ENCODE measurements at regions not wholly inside any gene's neighbourhood (a gene's known extent, or its start where the extent isn't known, plus 50 kb on each side); places are given as distances from the start of the nearest gene placed in this dataset.
"Not testable (repeated sequence)": the region's sequence is repeated elsewhere in the genome, so short reads cannot be mapped to it uniquely, and the experiment has no call there.

GRCh38 chr2:91559269-91559668, 2867.8 kb downstream of the RPIA start:
- H3K4me3 Mint-ChIP-seq; intact Hi-C loops (cut with micrococcal nuclease); DNase-seq (ENCODE audit: low spot score); H3K9me3 Mint-ChIP-seq; H3K4me1 Mint-ChIP-seq (ENCODE audit: low read depth); H3K27ac Mint-ChIP-seq; H3K27me3 Mint-ChIP-seq (ENCODE audit: insufficient read depth); H3K36me3 Mint-ChIP-seq (ENCODE audit: low read depth): not testable (repeated sequence)

DNA sequence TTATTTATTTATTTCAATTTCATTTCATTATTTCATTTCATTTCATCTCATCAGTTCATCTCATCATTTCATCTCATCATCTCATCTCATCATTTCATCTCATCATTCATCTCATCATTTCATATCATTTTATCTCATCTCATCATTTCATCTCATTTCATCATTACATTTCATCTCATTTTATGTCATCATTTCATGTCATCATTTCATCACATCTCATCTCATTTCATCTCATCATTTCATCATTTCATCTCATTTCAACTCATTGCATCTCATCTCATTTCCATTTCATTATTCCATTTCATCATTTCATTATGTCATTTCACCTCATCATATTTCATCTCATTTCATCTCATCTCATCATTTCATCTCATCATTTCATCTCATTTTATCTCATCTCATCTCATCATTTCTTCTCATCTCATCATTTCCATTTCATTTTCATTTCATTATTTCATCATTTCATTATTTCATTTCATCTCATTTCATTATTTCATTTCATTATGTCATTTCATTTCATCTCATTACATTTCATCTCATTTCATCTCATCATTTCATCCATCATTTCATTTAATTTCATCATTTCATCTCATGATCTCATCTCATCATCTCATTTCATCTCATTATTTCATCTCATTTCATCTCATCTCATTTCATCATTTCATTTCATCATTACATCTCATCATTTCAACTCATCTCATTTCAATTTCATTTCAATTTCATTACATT, 2868.6 kb downstream of the RPIA start:
- H3K27ac Mint-ChIP-seq; intact Hi-C loops (cut with micrococcal nuclease); H3K4me3 Mint-ChIP-seq; H3K4me1 Mint-ChIP-seq (ENCODE audit: low read depth); DNase-seq (ENCODE audit: low spot score); H3K9me3 Mint-ChIP-seq; H3K27me3 Mint-ChIP-seq (ENCODE audit: insufficient read depth); H3K36me3 Mint-ChIP-seq (ENCODE audit: low read depth): not testable (repeated sequence)

DNA sequence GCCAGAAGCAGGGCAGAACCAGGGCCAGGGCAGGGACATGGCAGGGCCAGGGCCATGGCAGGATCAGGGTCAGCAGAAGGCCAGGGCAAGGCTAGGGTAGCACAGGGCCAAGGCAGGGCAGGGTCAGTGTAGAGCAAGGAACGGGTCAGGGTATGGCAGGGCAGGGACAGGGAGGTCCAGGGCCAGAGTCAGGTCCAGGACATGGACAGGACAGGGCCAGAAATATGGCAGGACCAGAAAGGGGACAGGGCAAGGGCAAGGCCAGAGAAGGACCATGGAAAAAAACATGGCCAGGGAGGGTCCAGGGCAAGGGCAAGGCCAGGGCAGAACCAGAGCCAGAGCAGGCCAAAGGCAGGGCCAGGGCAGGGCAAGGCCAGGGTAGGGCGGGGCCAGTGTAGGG, 2870.7 kb downstream of the RPIA start:
- H3K27me3 Mint-ChIP-seq (ENCODE audit: insufficient read depth); H3K36me3 Mint-ChIP-seq (ENCODE audit: low read depth); H3K4me3 Mint-ChIP-seq; H3K27ac Mint-ChIP-seq; H3K4me1 Mint-ChIP-seq (ENCODE audit: low read depth); intact Hi-C loops (cut with micrococcal nuclease); H3K9me3 Mint-ChIP-seq; DNase-seq (ENCODE audit: low spot score): not testable (repeated sequence)

DNA sequence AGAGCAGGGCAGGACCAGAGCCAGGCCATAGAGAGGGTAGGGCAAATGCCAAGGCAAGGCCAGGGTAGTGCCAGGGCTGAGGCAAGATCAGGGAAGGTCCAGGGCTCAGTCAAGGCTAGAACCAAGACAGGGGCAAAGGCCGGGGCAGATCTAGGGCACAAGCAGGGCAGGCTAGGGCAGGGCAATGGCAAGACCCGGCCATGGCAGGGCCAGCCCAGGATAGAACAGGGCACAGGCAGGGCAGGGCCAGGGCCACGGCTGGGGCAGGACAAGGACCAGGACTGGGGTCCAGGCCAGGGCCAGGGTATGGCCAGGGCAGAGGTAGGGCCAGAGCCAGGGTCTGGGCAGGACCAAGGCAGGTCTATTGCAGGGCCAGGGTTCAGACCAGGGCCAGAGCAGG, 2873.2 kb downstream of the RPIA start:
- H3K27ac Mint-ChIP-seq; intact Hi-C loops (cut with micrococcal nuclease); DNase-seq (ENCODE audit: low spot score); H3K4me3 Mint-ChIP-seq; H3K9me3 Mint-ChIP-seq; H3K4me1 Mint-ChIP-seq (ENCODE audit: low read depth); H3K36me3 Mint-ChIP-seq (ENCODE audit: low read depth); H3K27me3 Mint-ChIP-seq (ENCODE audit: insufficient read depth): not testable (repeated sequence)

GRCh38 chr2:91565689-91566430, 2874.4 kb downstream of the RPIA start:
- H3K4me3 Mint-ChIP-seq; DNase-seq (ENCODE audit: low spot score); H3K36me3 Mint-ChIP-seq (ENCODE audit: low read depth); H3K4me1 Mint-ChIP-seq (ENCODE audit: low read depth); H3K27ac Mint-ChIP-seq; H3K27me3 Mint-ChIP-seq (ENCODE audit: insufficient read depth); H3K9me3 Mint-ChIP-seq; intact Hi-C loops (cut with micrococcal nuclease): not testable (repeated sequence)

DNA sequence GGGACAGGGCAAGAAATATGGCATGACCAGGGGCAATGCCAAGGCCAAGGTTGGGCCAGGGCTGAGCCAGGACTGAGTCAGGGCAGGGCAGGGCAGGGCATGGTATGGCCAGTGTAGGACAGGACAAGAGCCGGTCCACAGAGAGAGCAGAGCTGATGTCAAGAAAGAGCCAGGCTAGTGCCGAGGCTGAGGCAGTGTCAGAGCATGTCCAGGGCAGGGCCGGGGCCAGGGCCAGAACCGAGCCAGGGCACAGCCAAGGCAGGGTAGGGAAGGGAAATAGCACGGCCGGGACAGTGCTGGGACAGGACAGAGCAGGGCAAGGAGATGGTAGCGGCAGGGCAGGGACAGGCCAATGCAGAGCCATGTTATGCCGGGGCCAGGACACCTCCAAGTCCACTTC, 2875.1 kb downstream of the RPIA start:
- H3K4me1 Mint-ChIP-seq (ENCODE audit: low read depth); intact Hi-C loops (cut with micrococcal nuclease); DNase-seq (ENCODE audit: low spot score); H3K9me3 Mint-ChIP-seq; H3K36me3 Mint-ChIP-seq (ENCODE audit: low read depth); H3K27ac Mint-ChIP-seq; H3K4me3 Mint-ChIP-seq; H3K27me3 Mint-ChIP-seq (ENCODE audit: insufficient read depth): not testable (repeated sequence)

DNA sequence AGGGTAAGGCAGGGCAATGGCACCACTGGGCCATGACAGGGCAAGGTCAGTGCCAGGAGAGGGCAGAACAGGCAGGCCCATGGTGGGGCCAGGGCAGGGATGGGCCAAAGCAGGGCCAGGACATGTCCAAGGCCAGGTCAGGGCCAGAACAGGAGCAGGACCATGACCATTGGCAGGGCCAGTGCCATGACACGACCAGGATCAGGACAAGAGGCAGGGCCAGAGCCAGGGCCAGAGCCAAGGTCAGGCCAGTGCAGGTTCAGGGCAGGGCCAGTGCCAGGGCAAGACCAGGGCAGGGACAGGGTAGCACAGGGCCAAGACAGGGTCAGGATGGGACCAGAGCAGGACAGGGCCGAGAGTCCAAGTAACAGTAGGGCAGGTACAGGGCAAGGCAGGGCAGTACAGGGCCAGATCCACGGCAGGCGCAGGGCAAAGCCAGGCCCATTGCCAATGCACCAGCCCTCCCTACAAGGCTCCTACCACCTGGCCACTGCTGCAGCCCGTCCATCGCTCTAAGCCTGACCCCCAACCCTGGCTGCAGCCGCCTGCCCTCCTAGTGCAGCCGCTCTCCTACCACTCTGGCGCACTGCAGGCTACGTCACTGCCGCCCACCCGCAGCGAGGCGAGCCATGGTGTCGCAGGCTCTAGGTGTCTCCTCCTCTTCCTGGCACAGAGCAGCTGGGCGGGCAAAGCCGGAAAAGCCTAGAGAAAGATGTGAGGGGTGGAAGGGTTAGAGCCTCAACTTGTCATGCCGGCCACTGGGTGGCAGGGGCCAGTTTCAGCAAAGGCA, 2876.3 kb downstream of the RPIA start:
- H3K27me3 Mint-ChIP-seq (ENCODE audit: insufficient read depth); H3K4me1 Mint-ChIP-seq (ENCODE audit: low read depth); H3K9me3 Mint-ChIP-seq; H3K27ac Mint-ChIP-seq; H3K36me3 Mint-ChIP-seq (ENCODE audit: low read depth); DNase-seq (ENCODE audit: low spot score); H3K4me3 Mint-ChIP-seq; intact Hi-C loops (cut with micrococcal nuclease): not testable (repeated sequence)

DNA sequence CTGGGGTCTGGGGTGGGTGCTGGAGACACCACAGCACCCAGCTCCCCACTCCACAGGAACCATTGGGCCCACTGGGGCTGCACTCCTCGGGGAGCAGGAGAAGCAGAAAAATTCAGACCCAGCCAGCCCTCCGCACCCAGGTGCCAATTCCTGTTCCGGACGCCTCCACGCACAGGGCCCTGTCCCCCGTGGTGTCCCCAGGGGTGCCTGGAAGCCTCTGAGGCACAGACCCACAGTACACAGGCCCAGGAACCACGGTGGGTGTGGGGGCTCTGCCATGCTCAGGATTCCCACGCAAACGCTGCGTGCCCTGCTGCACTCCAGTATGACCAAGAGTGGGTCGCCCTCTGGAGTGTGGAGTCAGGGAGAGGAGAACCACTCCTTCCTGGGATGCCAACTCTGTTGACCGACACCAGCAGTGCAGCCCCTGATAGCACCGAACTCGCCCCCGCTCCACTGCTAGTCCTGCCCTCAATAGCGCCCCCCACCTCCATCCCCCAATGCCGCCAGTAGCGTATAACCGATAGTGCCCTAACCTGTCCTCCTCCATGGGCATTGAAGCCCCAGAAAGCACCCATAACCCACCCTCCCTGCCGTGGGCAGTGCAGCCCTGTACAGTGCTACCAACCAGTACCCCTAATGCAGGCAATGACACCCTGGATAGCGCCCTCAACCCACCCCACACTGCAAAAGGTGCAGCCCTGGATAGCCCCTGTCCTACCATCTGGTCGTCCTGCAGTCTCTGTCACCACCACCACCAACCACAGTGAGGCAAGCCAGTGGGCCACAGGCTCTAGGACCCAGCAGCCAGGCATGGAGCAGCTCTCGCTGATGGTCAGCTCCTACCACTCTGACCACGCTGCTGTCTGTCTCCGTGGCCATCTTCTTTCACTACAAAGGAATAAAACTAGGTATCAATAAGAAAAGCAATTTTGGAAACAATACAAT, 2877.2 kb downstream of the RPIA start:
- H3K9me3 Mint-ChIP-seq; DNase-seq (ENCODE audit: low spot score); H3K4me3 Mint-ChIP-seq; H3K4me1 Mint-ChIP-seq (ENCODE audit: low read depth); H3K36me3 Mint-ChIP-seq (ENCODE audit: low read depth); intact Hi-C loops (cut with micrococcal nuclease); H3K27ac Mint-ChIP-seq; H3K27me3 Mint-ChIP-seq (ENCODE audit: insufficient read depth): not testable (repeated sequence)

GRCh38 chr2:91571239-91571923, 2879.9 kb downstream of the RPIA start:
- H3K4me1 Mint-ChIP-seq (ENCODE audit: low read depth); H3K9me3 Mint-ChIP-seq; DNase-seq (ENCODE audit: low spot score); intact Hi-C loops (cut with micrococcal nuclease); H3K27me3 Mint-ChIP-seq (ENCODE audit: insufficient read depth); H3K36me3 Mint-ChIP-seq (ENCODE audit: low read depth); H3K4me3 Mint-ChIP-seq; H3K27ac Mint-ChIP-seq: not testable (repeated sequence)

DNA sequence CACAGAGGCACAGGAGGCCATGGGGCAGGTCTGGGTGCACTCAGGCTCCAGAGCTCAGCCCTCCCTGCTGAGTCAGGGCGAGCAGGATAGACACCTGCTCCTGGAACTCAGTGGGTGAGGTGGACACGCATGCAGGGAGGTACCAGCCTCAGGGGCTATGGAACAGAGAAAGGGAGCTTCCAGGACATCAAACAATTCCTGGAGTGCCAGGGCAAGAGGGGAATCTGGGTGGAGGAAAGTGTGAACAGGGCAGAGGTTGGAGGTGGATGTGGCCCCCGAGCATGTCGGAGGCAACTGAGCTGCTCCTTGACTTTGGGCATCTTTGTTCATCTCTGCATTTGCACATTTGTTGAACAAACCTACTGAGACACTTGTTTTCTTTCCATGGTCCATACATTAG, 2881.5 kb downstream of the RPIA start:
- DNase-seq (ENCODE audit: low spot score); H3K36me3 Mint-ChIP-seq (ENCODE audit: low read depth); H3K9me3 Mint-ChIP-seq; H3K27me3 Mint-ChIP-seq (ENCODE audit: insufficient read depth); H3K4me3 Mint-ChIP-seq; H3K27ac Mint-ChIP-seq; H3K4me1 Mint-ChIP-seq (ENCODE audit: low read depth); intact Hi-C loops (cut with micrococcal nuclease): not testable (repeated sequence)

GRCh38 chr2:91573755-91574154, 2882.3 kb downstream of the RPIA start:
- H3K27me3 Mint-ChIP-seq (ENCODE audit: insufficient read depth); H3K27ac Mint-ChIP-seq; H3K4me1 Mint-ChIP-seq (ENCODE audit: low read depth); H3K4me3 Mint-ChIP-seq; H3K9me3 Mint-ChIP-seq; H3K36me3 Mint-ChIP-seq (ENCODE audit: low read depth); DNase-seq (ENCODE audit: low spot score); intact Hi-C loops (cut with micrococcal nuclease): not testable (repeated sequence)

DNA sequence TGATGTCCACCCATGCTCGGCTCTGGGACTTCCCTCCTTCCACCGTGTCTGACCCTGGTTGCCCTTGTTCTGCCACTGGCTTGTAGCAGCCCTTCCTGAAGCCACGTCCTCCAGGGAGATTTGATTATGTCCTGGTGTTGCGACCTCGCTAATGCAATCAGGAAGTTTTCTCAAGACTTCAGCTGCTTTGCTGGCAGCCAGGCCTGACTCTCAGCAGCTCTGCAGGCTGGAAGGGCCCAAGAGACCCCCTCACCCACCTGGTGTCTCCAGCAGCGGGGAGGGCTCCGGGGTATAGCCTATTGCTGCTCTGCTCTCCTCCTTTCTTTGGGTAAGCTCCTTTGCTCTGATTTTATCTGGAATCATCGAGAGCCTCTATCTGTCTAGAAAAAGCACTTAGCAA, 2882.8 kb downstream of the RPIA start:
- H3K27me3 Mint-ChIP-seq (ENCODE audit: insufficient read depth); intact Hi-C loops (cut with micrococcal nuclease); H3K4me3 Mint-ChIP-seq; H3K27ac Mint-ChIP-seq; DNase-seq (ENCODE audit: low spot score); H3K4me1 Mint-ChIP-seq (ENCODE audit: low read depth); H3K36me3 Mint-ChIP-seq (ENCODE audit: low read depth); H3K9me3 Mint-ChIP-seq: not testable (repeated sequence)

All from activated T-helper 1 cell treated with anti-CD3 and anti-CD28 coated beads, Interleukin-12 subunit alpha, Interleukin-12 subunit beta, Interleukin-2, Interleukin-4 antibody, amounts not matched to agents 30 ng/mL and 10 ng/mL and 1 ng/mL, durations not matched to agents 14 hours and 24 hours and 36 hours (primary cell).